EH (cell line): ENCODE measurements at regions not wholly inside any gene's neighbourhood (a gene's known extent, or its start where the extent isn't known, plus 50 kb on each side); places are given as distances from the start of the nearest gene placed in this dataset.
"Not testable (repeated sequence)": the region's sequence is repeated elsewhere in the genome, so short reads cannot be mapped to it uniquely, and the experiment has no call there.

Experiments
- DNase-seq: peaks from one replicate; pipeline ENCODE4 v3.0.0-alpha.2; 2015; ENCODE audit warnings: low read depth

DNA sequence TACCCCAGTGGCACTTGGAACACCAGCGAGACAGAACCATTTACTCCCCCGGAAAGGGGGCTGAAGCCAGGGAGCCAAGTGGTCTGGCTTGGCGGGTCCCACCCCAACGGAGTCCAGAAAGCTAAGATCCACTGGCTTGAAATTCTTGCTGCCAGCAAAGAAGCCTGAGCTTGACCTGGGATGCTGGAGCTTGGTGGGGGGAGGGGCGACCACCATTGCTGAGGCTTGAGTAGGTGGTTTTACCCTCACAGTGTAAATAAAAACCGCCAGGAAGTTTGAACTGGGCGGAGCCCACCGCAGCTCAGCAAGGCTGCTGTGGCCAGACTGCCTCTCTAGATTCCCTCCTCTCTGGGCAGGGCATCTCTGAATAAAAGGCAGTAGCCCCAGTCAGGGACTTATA lies 62.8 kb downstream of the RPS24 start:
- DNase-seq: not testable (repeated sequence)

- not testable (repeated sequence) for DNase-seq
Measured at GRCh38 chr10:78102593-78102992, 68.9 kb downstream of the RPS24 start.

DNA sequence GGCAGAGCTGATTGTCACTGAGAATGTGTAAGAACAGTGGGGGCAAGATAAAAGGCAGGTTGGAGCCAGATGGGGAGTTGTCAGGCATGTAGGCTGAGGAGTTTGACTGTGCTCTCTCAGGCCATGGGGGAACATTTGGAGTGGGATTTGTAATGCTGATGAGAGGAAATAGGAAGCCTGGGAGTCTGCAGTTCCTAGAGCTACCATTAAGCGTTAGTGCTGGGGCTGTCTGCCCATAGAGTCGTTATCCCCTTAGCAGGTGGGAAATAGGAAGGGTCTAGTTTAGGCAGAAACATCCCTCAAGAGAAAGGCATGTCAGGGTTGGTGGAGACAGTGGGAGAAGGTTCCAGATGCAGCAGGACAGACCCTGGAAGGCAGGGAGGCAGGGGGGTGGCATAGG lies 75.5 kb downstream of the RPS24 start:
- no peak for DNase-seq

DNA sequence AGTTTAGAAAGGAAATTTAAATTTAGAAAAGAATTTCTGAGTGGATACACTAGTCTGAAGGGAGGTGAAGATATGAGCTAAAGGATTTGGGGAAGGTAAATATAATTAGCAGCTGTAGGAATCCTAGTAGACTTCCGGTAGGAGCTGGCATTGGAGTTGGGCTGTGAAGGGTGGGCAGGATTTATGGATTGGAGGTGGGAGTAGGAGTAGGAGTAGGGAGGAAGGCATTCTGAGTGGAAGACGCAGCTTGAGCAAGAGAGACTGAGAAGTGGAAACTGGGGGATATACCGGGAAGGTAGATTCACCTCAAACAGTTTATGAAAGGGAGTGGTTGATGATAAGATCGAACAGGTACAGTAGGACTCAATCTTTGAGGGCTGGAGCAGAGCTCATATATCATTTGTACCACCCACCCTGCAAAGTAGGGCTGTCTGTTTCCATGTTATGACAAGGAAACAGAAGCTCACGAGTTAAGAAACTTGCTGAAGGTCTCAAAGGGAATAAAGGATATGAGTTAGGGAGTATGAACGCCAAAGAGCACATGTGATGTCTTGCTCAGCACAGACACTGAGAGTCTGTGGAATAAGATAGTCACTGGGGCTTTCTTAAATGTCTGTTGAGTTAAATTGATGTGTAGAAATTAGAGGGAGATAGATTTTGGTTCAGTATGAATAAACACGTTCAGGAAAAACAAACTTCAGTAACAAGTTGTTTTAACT lies 81.6 kb downstream of the RPS24 start:
- no peak for DNase-seq

DNA sequence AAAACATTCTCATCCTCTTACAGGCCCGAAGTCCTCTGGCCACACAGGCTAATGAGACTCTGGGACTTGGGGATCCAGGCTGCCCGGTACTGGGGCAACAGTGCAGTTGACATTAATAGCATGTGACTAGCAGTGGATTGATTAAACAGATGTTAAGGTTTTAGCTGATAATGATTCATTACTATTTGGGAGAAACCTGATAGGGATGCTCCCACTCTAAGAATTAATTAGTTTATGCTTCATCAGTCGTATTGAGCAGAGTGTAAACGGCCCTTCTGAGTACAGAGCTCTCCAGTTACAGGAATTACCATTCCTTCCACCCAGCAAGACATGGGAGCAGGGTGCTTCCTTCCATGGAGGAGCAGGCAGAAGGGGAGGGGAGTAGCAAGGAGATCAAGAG lies 82.7 kb downstream of the RPS24 start:
- DNase-seq: no peak

DNA sequence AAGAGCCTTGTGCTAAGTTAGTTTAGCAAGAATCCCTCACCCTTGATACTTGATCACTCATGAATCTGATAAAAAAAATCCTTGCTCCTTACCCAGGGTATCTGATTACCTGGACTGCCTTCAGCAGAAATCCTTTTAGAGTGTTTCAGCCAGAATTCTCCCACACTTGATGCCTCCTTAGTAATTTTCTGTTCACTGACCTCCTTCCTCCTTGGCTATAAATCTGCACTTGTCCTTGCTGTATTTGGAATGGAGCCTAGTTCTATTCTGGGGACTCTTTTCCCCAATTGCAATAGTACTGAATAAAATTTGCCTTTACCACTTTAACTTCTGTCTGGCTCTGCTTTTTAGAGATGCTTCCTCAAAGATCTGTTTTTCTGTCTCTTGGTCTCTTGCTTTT lies 84.9 kb downstream of the RPS24 start:
- DNase-seq: no peak

- DNase-seq: no peak
Measured at GRCh38 chr10:78121801-78122200, 88.1 kb downstream of the RPS24 start.

GRCh38 chr10:78124167-78124566 lies 90.5 kb downstream of the RPS24 start:
- DNase-seq: no peak

GRCh38 chr10:78129211-78129610 lies 95.5 kb downstream of the RPS24 start:
- no peak for DNase-seq

- no peak for DNase-seq
Measured at GRCh38 chr10:78130966-78131710, 97.5 kb downstream of the RPS24 start.

DNA sequence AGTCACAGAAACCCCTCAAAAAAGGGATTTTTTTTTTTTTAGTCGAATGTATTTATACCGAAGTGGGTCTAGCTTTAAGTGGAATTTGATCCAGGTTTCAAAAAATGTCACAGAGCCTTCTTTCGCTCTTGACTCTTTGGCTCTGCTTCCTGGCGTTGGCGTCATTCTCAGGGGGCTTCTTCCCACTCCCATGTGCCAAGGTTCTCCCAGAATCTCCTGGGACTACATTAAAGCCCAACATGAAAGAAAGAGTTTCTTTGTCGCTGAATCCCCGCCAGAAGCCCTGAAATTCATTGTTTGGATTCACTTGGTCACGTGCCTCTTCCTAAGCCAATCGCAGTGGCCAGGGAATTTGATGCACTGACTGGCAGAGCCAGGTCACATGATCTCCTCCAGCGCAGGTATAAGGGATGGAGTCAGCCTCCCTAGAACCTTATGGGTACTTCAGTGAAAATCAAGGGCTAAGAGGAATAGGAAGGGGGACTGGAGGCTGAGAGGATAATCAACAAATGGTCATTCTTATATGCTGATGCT lies 101.2 kb downstream of the RPS24 start:
- DNase-seq: no peak

DNA sequence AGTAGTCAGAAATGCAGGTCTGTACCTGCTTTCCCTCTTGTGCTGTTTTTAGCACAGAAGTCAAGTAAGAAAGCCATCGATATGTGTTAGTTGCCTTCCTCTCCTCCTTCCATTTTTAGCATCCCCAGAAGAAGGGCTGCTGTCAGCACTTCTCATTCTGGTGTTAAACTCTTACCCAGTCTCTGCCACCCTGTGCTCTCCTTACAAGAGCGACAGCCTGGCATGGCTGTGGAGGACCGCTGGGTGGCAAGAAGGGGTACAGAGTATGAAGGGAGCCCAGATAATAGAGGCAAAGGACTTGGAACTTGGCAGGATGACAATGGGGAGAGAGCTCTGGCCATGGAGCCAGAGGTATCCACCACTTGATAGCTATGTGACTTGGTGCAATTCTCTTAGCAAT lies 103.5 kb downstream of the RPS24 start:
- DNase-seq: no peak

DNA sequence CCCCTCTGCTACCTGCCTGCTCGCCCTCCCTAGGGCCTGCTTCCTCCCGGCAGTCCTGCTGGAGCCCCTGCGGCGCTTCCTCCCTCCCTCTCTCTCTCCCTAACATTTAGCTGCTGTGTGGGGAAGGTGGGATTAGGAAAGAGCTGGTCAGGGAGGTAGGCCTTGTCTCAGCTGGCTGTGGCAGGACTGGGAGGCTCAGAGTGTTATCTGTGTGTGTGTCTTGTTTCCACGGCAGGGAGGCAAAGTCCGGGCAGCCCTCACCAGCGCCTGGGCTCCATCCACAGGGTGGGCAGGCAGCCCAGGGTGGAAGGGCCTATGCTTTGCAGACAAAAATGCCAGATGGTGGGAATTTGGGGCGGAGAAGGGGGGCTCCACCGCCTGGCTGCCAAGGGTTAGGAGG lies 105.7 kb downstream of the RPS24 start:
- DNase-seq: no peak

GRCh38 chr10:78140066-78140630 lies 106.5 kb downstream of the RPS24 start:
- DNase-seq: no peak

DNA sequence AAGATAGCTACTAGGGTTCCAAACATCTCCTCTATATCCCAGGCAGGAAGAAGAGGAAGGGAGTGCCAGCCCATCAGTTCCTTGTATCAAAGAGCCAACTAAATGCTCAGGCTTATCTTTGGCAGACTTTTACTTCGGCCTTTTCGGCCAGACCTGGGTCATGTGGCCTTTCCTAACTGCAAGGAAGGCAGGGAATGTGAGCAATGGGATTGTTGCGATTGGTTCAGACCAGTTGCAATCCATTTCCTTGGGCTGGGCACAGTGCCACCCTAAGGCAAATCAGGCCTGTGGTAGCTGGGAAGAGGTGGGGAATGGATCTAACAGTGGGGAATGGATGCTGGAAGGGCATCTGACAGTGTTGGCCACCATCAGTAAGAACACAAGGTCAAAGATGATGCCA lies 109.9 kb downstream of the RPS24 start:
- DNase-seq: no peak

GRCh38 chr10:78146200-78146599 lies 112.5 kb downstream of the RPS24 start:
- DNase-seq: no peak

GRCh38 chr10:78147202-78147601 lies 113.5 kb downstream of the RPS24 start:
- no peak for DNase-seq

DNA sequence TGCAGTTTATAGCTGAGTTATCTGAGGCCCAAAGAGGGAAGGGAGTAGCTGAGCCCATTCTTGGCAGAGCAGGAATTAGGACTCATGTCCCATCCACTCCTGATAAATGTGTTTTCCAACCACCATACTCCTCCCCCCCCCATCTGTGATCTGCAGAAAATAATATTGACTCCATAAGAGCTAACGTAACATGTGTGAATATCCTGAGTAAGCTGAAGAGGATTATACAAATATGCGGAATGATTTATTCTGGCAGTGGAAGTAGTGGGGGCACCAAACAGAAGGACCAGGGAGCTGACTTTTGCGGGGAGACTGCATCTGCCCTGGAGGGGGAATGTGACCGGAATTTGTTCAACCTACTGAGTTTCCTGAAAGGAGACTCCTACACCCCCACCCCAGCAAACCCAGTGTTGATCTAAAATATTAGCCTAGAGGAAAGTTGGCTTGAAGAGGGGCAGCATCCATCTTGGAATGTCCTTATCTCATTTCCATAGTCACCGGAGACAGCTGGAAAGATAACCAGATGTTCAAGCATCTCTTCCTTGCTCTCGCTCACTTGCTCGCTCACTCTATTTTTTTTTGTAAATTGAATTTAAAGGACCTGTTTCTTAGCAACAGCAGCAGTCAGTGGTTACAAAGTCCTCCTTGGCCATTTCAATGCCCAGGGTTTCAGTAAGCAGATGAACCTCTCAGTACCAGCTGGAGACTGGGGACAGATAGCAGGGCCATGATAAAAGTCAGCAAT lies 114.7 kb downstream of the RPS24 start:
- no peak for DNase-seq

GRCh38 chr10:78148961-78149612 lies 115.4 kb downstream of the RPS24 start:
- DNase-seq: peak; percentile 58

DNA sequence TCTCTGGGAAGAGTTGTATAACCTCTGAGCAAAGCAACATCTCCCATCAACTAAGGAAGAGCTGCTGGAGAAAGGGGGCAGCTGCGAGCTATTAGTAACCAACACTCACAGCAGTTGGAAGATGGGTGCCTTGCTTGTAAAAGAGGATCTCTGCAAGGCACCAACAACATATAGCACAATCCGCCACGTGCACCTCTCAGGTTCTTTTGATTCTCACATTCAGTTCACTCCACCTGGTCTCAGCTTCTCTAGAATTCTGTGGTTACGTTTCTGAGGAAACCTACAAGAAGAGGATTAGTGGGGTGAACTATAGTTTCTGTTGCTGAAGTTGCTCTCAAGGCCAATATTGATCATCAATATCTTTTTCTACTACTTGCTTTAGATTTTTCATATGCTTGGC lies 117.1 kb downstream of the RPS24 start:
- DNase-seq: no peak

GRCh38 chr10:78155722-78156121 lies 122.1 kb downstream of the RPS24 start:
- no peak for DNase-seq

- DNase-seq: no peak
Measured at GRCh38 chr10:78160591-78160990, 126.9 kb downstream of the RPS24 start.
